ENCODE measurements at regions not wholly inside any gene's neighbourhood (a gene's known extent, or its start where the extent isn't known, plus 50 kb on each side); places are given as distances from the start of the nearest gene placed in this dataset.

GRCh38 chr4:141567326-141567915 is 69.0 kb upstream of the IL15 start:
- intact Hi-C loops (cut with DNase I; ENCODE audit: low total_unique reads) = no loop called here
- WGBS, 2 donors = 88 to 91% methylated on average over 4 of the region's 4 CpGs
- no peak overlapping the region for H3K4me3 ChIP-seq (ENCODE audit: low read depth, poor library complexity, severe bottlenecking)
- TF ChIP-seq, protein P1, sequence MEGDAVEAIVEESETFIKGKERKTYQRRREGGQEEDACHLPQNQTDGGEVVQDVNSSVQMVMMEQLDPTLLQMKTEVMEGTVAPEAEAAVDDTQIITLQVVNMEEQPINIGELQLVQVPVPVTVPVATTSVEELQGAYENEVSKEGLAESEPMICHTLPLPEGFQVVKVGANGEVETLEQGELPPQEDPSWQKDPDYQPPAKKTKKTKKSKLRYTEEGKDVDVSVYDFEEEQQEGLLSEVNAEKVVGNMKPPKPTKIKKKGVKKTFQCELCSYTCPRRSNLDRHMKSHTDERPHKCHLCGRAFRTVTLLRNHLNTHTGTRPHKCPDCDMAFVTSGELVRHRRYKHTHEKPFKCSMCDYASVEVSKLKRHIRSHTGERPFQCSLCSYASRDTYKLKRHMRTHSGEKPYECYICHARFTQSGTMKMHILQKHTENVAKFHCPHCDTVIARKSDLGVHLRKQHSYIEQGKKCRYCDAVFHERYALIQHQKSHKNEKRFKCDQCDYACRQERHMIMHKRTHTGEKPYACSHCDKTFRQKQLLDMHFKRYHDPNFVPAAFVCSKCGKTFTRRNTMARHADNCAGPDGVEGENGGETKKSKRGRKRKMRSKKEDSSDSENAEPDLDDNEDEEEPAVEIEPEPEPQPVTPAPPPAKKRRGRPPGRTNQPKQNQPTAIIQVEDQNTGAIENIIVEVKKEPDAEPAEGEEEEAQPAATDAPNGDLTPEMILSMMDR (IDR thresholded peaks at IDR 0.05) = no peak
- no peak for TF ChIP-seq POLR2A (IDR thresholded peaks at IDR 0.05)
- no peak for DNase-seq (ENCODE audit: low spot score in 2 of 2)

- WGBS, 2 donors = 80 to 85% methylated on average over 2 of the region's 2 CpGs
- TF ChIP-seq, protein P1 (IDR thresholded peaks at IDR 0.05) = no peak
- no peak for TF ChIP-seq POLR2A (IDR thresholded peaks at IDR 0.05)
- no peak for DNase-seq (ENCODE audit: low spot score in 2 of 2)
- intact Hi-C loops (cut with DNase I; ENCODE audit: low total_unique reads) = no loop called here
- no peak overlapping the region for H3K4me3 ChIP-seq (ENCODE audit: low read depth, poor library complexity, severe bottlenecking)
Observed at GRCh38 chr4:141569141-141569540, 67.2 kb upstream of the IL15 start.

DNA sequence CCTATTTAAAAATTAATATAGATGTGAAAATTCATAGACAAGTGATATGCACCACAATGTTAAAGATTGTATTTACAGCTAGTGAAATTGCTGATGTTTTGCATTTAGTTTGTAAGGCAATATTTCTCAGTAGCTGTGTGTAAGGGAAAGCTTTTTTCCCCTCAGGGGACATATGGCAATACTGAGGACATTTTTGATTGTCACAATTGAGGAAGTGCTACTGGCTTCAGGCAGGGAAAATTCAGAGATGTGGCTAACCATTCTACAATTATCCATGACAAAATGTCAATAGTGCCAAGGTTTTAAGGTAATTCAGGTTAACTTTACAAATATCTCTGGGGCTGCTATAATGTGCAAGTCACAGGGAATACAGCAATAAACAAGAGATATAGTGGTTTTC is 66.1 kb upstream of the IL15 start:
- intact Hi-C loops (cut with DNase I; ENCODE audit: low total_unique reads) = no loop called here
- TF ChIP-seq, protein P1 (IDR thresholded peaks at IDR 0.05) = no peak
- no peak for TF ChIP-seq POLR2A (IDR thresholded peaks at IDR 0.05)
- no peak for DNase-seq (ENCODE audit: low spot score in 2 of 2)
- H3K4me3 ChIP-seq (ENCODE audit: low read depth, poor library complexity, severe bottlenecking) = no peak overlapping the region

- intact Hi-C loops (cut with DNase I; ENCODE audit: low total_unique reads) = no loop called here
- TF ChIP-seq POLR2A (IDR thresholded peaks at IDR 0.05) = no peak
- TF ChIP-seq, protein P1 (IDR thresholded peaks at IDR 0.05) = no peak
- no peak overlapping the region for H3K4me3 ChIP-seq (ENCODE audit: low read depth, poor library complexity, severe bottlenecking)
- 81 to 85% methylated on average over 2 of the region's 2 CpGs for WGBS, 2 donors
- no peak for DNase-seq (ENCODE audit: low spot score in 2 of 2)
Observed at GRCh38 chr4:141571362-141571761, 65.0 kb upstream of the IL15 start.

DNA sequence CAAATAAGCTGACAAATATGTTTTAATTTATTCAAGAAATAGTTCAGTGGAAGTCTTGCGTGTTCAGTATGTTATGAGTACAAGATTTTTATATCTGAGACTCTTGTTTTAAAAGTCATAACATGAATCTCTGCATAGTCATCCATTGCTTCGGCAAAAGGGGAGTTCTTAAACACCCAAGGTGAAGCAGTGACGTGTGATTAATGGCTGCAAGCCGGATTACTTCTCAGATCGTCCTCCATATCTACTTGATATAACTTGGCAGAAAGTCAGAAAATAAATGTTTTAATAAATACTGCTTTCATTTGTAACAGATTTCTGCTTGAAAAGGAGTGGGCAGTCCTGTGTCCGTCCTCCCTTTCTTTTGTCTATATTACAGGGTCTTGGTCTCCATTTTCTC is 64.6 kb upstream of the IL15 start:
- intact Hi-C loops (cut with DNase I; ENCODE audit: low total_unique reads) = no loop called here
- WGBS, 2 donors = 59 to 66% methylated on average over 6 of the region's 6 CpGs

GRCh38 chr4:141573678-141574077 is 62.7 kb upstream of the IL15 start:
- TF ChIP-seq, protein P1 (IDR thresholded peaks at IDR 0.05) = no peak
- TF ChIP-seq POLR2A (IDR thresholded peaks at IDR 0.05) = no peak
- H3K4me3 ChIP-seq (ENCODE audit: low read depth, poor library complexity, severe bottlenecking) = no peak overlapping the region
- no peak for DNase-seq (ENCODE audit: low spot score in 2 of 2)
- intact Hi-C loops (cut with DNase I; ENCODE audit: low total_unique reads) = no loop called here

More for the DNA sequence above, 64.6 kb upstream of the IL15 start:
- TF ChIP-seq, protein P1 (IDR thresholded peaks at IDR 0.05) = no peak
- TF ChIP-seq POLR2A (IDR thresholded peaks at IDR 0.05) = no peak
- no peak overlapping the region for H3K4me3 ChIP-seq (ENCODE audit: low read depth, poor library complexity, severe bottlenecking)
- DNase-seq (ENCODE audit: low spot score in 2 of 2) = no peak
